WERI-Rb-1 (cell line): ENCODE measurements at regions not wholly inside any gene's neighbourhood (a gene's known extent, or its start where the extent isn't known, plus 50 kb on each side); places are given as distances from the start of the nearest gene placed in this dataset.

Source experiments
- DNase-seq: peaks from one replicate; pipeline ENCODE4 v3.0.0-alpha.2; 2020
- H3K27ac ChIP-seq: fragments of 250-450 bp; sonication (Bioruptor Pico); 2 replicates; pipeline ENCODE4 v1.5.1; 2020; ENCODE audit warnings: mild to moderate bottlenecking, moderate library complexity
- H3K27me3 ChIP-seq: fragments of 250-450 bp; sonication (Bioruptor Pico); 2 replicates; pipeline ENCODE4 v1.5.1; 2021; ENCODE audit warnings: mild to moderate bottlenecking, low read depth, moderate library complexity; ENCODE audit not compliant: insufficient read depth, severe bottlenecking
- H3K36me3 ChIP-seq: fragments of 250-450 bp; sonication (Bioruptor Pico); 2 replicates; pipeline ENCODE4 v1.5.1; 2020; ENCODE audit warnings: mild to moderate bottlenecking, moderate library complexity
- H3K4me3 ChIP-seq: 2 replicates; pipeline ENCODE4 v1.5.1; 2011; ENCODE audit warnings: low read depth, mild to moderate bottlenecking, control low read depth, low read length
- H3K9me3 ChIP-seq: fragments of 250-450 bp; sonication (Bioruptor Pico); 2 replicates; pipeline ENCODE4 v1.5.1; 2021; ENCODE audit warnings: mild to moderate bottlenecking, moderate library complexity; ENCODE audit not compliant: severe bottlenecking
- TF ChIP-seq, protein P1 (sequence below): IDR thresholded peaks from 2 replicates; pipeline ENCODE4 v1.5.1; 2011; ENCODE audit warnings: low read depth, mild to moderate bottlenecking, control low read depth, inconsistent platforms, low read length

DNA sequence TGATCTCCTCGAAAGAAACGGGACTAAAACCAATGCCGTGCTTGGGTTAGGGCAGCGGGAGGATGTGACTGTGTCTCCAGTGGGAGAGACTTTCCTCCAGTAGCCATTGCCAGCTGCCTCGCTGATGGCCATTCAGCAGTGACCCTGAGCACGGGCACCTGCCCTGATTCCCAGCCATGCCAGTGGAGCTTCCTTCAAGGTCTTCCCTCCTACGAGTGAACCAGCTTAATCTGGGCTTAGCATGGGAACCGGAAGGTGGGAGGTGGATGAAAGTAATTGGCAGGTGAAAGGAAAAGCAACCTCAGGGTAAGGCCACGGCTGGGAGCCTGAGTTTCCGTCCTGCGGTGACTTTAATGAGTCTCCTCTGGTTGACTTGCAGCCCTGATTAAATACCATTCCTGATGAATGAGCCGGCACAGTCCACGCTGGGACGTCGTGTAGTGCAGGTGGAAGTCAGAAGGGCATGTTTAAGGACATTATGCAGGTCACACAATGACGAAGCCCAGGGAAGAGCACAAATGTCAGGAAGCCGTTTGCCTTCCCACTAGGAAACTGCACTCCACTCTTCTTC is 813.5 kb downstream of the QKI start:
- TF ChIP-seq, protein P1, sequence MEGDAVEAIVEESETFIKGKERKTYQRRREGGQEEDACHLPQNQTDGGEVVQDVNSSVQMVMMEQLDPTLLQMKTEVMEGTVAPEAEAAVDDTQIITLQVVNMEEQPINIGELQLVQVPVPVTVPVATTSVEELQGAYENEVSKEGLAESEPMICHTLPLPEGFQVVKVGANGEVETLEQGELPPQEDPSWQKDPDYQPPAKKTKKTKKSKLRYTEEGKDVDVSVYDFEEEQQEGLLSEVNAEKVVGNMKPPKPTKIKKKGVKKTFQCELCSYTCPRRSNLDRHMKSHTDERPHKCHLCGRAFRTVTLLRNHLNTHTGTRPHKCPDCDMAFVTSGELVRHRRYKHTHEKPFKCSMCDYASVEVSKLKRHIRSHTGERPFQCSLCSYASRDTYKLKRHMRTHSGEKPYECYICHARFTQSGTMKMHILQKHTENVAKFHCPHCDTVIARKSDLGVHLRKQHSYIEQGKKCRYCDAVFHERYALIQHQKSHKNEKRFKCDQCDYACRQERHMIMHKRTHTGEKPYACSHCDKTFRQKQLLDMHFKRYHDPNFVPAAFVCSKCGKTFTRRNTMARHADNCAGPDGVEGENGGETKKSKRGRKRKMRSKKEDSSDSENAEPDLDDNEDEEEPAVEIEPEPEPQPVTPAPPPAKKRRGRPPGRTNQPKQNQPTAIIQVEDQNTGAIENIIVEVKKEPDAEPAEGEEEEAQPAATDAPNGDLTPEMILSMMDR, result no peak
- no peak overlapping the region for H3K4me3 ChIP-seq
- no peaks in the 10 kb centered on the region for H3K9me3 ChIP-seq
- H3K27ac ChIP-seq, result no peak overlapping the region
- H3K36me3 ChIP-seq, result no peaks in the 10 kb centered on the region
- peak; percentile 48 for DNase-seq
- no peaks in the 10 kb centered on the region for H3K27me3 ChIP-seq

DNA sequence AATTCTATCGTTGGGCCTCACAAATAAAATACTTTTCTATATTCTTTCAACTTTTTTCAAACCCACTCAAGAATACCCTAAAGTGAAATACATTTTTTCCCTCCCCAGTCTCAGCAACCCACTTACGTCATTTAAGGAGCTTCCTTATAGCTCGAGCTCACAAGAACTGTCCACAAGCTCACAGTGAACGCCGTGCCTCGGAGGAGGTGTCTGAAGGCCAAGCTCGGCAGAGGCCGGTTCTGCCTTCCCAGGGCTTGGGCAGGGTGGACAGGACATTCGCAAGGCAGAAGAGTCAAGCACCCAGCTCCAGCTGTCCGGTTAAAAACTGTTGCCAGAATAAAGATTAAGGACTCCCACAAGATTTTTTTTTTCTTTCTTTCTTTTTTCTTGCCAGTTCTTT is 802.3 kb downstream of the QKI start:
- no peaks in the 10 kb centered on the region for H3K36me3 ChIP-seq
- no peak overlapping the region for H3K27ac ChIP-seq
- TF ChIP-seq, protein P1, result no peak
- H3K4me3 ChIP-seq, result no peak overlapping the region
- peaks cover 6% of the 10 kb centered on the region for H3K9me3 ChIP-seq
- DNase-seq, result no peak
- H3K27me3 ChIP-seq, result no peaks in the 10 kb centered on the region

DNA sequence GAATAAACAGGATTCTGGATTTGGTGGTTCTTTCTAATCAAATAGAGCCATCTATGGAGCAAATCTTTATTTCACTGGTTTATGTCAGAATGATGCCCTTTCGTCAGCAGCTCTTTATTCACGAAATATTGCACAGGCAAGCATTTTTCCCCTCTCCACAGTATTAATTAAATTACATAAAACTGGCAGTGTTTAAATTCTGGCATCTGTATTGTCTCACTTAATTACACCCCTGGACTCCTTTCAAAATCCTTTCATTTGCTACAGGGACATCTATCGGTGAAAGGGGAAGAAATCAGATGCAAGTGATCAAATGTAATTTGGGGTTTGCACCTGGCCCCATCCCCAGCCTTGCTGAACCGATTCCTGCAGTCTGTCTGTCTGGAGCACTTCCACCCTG is 801.9 kb downstream of the QKI start:
- no peaks in the 10 kb centered on the region for H3K27me3 ChIP-seq
- TF ChIP-seq, protein P1, result no peak
- H3K4me3 ChIP-seq, result no peak overlapping the region
- H3K36me3 ChIP-seq, result no peaks in the 10 kb centered on the region
- H3K27ac ChIP-seq, result no peak overlapping the region
- H3K9me3 ChIP-seq, result peaks cover 6% of the 10 kb centered on the region
- no peak for DNase-seq

DNA sequence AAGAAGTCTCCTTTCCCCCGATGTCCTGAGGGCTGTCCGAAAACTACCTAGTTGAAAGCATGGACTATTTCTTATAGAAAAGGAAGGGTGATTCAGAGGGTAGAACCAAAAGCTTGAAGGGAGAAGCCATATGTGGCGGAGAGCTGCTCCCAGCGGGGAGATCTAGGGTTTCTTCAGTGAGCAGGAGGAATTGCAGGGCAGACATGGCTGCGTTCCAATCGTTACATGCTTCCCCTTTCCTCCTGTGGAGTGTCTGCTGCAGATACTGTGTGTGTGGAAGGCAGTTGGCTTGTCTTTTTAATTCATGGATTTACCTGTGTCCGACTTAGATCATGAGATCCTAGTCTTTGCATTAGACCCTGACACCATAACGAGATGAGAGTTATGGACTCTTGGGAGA is 799.5 kb downstream of the QKI start:
- TF ChIP-seq, protein P1, result no peak
- DNase-seq, result no peak
- H3K27ac ChIP-seq, result peak overlapping the region; percentile 13; the same call in 1 of the 2 replicates

DNA sequence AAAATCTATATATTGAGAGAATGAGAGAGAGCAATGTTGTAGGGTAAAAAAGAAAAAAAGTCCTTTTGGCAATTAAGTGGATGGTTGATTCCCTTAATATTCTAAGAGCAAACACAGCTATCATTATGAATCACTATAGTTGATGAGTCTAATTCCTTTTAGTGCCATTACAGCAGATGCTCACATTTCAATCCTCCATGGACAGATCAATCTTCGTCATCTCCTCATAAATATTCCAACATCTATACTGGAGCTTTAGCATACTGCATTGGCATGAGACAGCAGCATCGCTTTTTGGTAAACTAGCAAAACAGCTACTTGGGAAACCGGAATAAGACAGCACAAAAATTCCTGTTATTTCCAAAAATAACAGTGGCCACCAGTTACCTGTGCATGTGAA is 796.7 kb downstream of the QKI start:
- DNase-seq, result no peak
- Histone ChIP-seq H3K27me3 (no peaks in the 10 kb centered on the region), H3K36me3 (no peaks in the 10 kb centered on the region), H3K9me3 (peaks cover 6% of the 10 kb centered on the region), H3K27ac (no peak overlapping the region), H3K4me3 (no peak overlapping the region)
- TF ChIP-seq, protein P1, result no peak

More for the DNA sequence above, 799.5 kb downstream of the QKI start:
- Histone ChIP-seq H3K27me3 (no peaks in the 10 kb centered on the region), H3K9me3 (peaks cover 6% of the 10 kb centered on the region), H3K36me3 (no peaks in the 10 kb centered on the region), H3K4me3 (no peak overlapping the region)

DNA sequence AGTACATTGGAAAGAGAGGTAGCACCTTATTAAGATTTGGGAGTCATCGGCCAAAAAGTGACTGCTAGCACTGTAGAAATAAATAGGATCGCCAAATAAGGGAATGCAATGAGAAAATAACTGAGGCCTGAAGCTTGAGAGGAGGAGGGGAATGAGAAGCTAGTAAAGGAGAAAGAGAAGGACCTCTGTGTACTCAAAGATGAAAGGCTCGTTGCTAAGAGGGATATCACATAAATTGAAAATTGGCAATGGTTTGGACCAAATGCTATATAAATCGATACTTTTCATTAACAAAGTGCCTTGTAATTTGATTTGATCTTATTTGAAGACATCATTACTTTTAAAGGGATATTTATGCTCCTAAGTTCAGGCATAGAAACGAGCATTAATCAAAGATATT is 796.3 kb downstream of the QKI start:
- Histone ChIP-seq H3K4me3 (no peak overlapping the region), H3K36me3 (no peaks in the 10 kb centered on the region), H3K9me3 (peaks cover 6% of the 10 kb centered on the region), H3K27me3 (no peaks in the 10 kb centered on the region), H3K27ac (no peak overlapping the region)
- DNase-seq, result no peak
- TF ChIP-seq, protein P1, result no peak
